ENCODE measurements at regions not wholly inside any gene's neighbourhood (a gene's known extent, or its start where the extent isn't known, plus 50 kb on each side); places are given as distances from the start of the nearest gene placed in this dataset.
A peak's percentile ranks its signal among the peaks of the same experiment; 100 is the strongest.

- Mint-ChIP-seq H3K27ac (ENCODE audit: unreplicated experiment) (no peak overlapping the region), H3K9me3 (ENCODE audit: unreplicated experiment) (no peaks in the 10 kb centered on the region), H3K27me3 (ENCODE audit: insufficient read depth, unreplicated experiment) (peaks cover 3% of the 10 kb centered on the region), H3K4me1 (ENCODE audit: low read depth, unreplicated experiment) (peaks cover 6% of the 10 kb centered on the region), H3K4me3 (ENCODE audit: unreplicated experiment) (no peak overlapping the region), H3K36me3 (ENCODE audit: insufficient read depth, unreplicated experiment) (no peaks in the 10 kb centered on the region)
- Histone ChIP-seq H3K36me3 (ENCODE audit: control insufficient read depth, insufficient read depth, low read length) (no peaks in the 10 kb centered on the region), H3K4me1 (peaks cover 11% of the 10 kb centered on the region), H3K4me3 (ENCODE audit: low read depth, low read length) (no peak overlapping the region), H3K27me3 (replicated peaks; ENCODE audit: control insufficient read depth, insufficient read depth, low read length) (no peaks in the 10 kb centered on the region), H3K9me3 (no peaks in the 10 kb centered on the region)
- ChIA-PET POLR2A (no interaction called here), CTCF (interaction anchor here (0.9 to 1.0 kb wide), 2 partner anchors 142 to 189 kb away, joined by 3 read pairs; no protein-coding TSS in a partner anchor)
- no TSS peak for BruUV-seq (replicated peaks)
- no peak for TF ChIP-seq CTCF (IDR thresholded peaks at IDR 0.05; ENCODE audit: insufficient read depth in 1 of 2, low read depth in 1 of 2, low read length in 1 of 2, severe bottlenecking in 1 of 2, unreplicated experiment in 1 of 2)
- no peak for DNase-seq
- intact Hi-C loops (cut with micrococcal nuclease; ENCODE audit: unreplicated experiment), result no loop called here
Measured at GRCh38 chr5:126351153-126351552, 72.1 kb upstream of the GRAMD2B start.

GRCh38 chr5:126354012-126354857, 69.0 kb upstream of the GRAMD2B start:
- no peaks in the 10 kb centered on the region for H3K36me3 Mint-ChIP-seq (ENCODE audit: insufficient read depth, unreplicated experiment)
- H3K9me3 Mint-ChIP-seq (ENCODE audit: unreplicated experiment), result no peaks in the 10 kb centered on the region
- POLR2A ChIA-PET, result no interaction called here
- peak; percentile 47 to 57 for TF ChIP-seq CTCF (IDR thresholded peaks at IDR 0.05; ENCODE audit: insufficient read depth in 1 of 2, low read depth in 1 of 2, low read length in 1 of 2, severe bottlenecking in 1 of 2, unreplicated experiment in 1 of 2)
- intact Hi-C loops (cut with micrococcal nuclease; ENCODE audit: unreplicated experiment), result loop anchor here (1.0 kb wide), 3 partner anchors 139 to 241 kb away; partner anchors contain the start of gene ALDH7A1
- H3K27me3 Mint-ChIP-seq (ENCODE audit: insufficient read depth, unreplicated experiment), result no peaks in the 10 kb centered on the region
- Histone ChIP-seq H3K4me1 (peaks cover 11% of the 10 kb centered on the region), H3K9me3 (no peaks in the 10 kb centered on the region), H3K36me3 (ENCODE audit: control insufficient read depth, insufficient read depth, low read length) (no peaks in the 10 kb centered on the region), H3K4me3 (ENCODE audit: low read depth, low read length) (no peak overlapping the region), H3K27me3 (replicated peaks; ENCODE audit: control insufficient read depth, insufficient read depth, low read length) (no peaks in the 10 kb centered on the region)
- no peak overlapping the region for H3K4me3 Mint-ChIP-seq (ENCODE audit: unreplicated experiment)
- no TSS peak for BruUV-seq (replicated peaks)
- CTCF ChIA-PET, result interaction anchor here (1.0 kb wide), 1 partner anchor 136 kb away, joined by 3 read pairs; no protein-coding TSS in a partner anchor
- peak in 1 of 2 experiments; percentile 33 for DNase-seq
- peaks cover 6% of the 10 kb centered on the region for H3K4me1 Mint-ChIP-seq (ENCODE audit: low read depth, unreplicated experiment)
- no peak overlapping the region for H3K27ac Mint-ChIP-seq (ENCODE audit: unreplicated experiment)

GRCh38 chr5:126354858-126355731, 68.1 kb upstream of the GRAMD2B start:
- no peaks in the 10 kb centered on the region for H3K36me3 Mint-ChIP-seq (ENCODE audit: insufficient read depth, unreplicated experiment)
- intact Hi-C loops (cut with micrococcal nuclease; ENCODE audit: unreplicated experiment), result loop anchor here (1.0 kb wide), 3 partner anchors 138 to 240 kb away; partner anchors contain the start of gene ALDH7A1

More at GRCh38 chr5:126354858-126355731, 68.1 kb upstream of the GRAMD2B start:
- ChIA-PET POLR2A (no interaction called here), CTCF (interaction anchor here (0.8 kb wide), 1 partner anchor 184 kb away, joined by 5 read pairs; no protein-coding TSS in a partner anchor)
- Mint-ChIP-seq H3K9me3 (ENCODE audit: unreplicated experiment) (no peaks in the 10 kb centered on the region), H3K27me3 (ENCODE audit: insufficient read depth, unreplicated experiment) (no peaks in the 10 kb centered on the region), H3K27ac (ENCODE audit: unreplicated experiment) (no peak overlapping the region), H3K4me3 (ENCODE audit: unreplicated experiment) (no peak overlapping the region), H3K4me1 (ENCODE audit: low read depth, unreplicated experiment) (peaks cover 6% of the 10 kb centered on the region)
- BruUV-seq (replicated peaks), result no TSS peak
- no peak for DNase-seq
- no peaks in the 10 kb centered on the region for H3K36me3 ChIP-seq (ENCODE audit: control insufficient read depth, insufficient read depth, low read length)
- H3K4me3 ChIP-seq (ENCODE audit: low read depth, low read length), result no peak overlapping the region
- TF ChIP-seq CTCF (IDR thresholded peaks at IDR 0.05; ENCODE audit: insufficient read depth in 1 of 2, low read depth in 1 of 2, low read length in 1 of 2, severe bottlenecking in 1 of 2, unreplicated experiment in 1 of 2), result no peak
- no peaks in the 10 kb centered on the region for H3K9me3 ChIP-seq
- H3K4me1 ChIP-seq, result peaks cover 11% of the 10 kb centered on the region
- H3K27me3 ChIP-seq (replicated peaks; ENCODE audit: control insufficient read depth, insufficient read depth, low read length), result no peaks in the 10 kb centered on the region
